Endothelial cell of umbilical vein (primary cell): ENCODE measurements at regions not wholly inside any gene's neighbourhood (a gene's known extent, or its start where the extent isn't known, plus 50 kb on each side); places are given as distances from the start of the nearest gene placed in this dataset.
"Not testable (repeated sequence)": the region's sequence is repeated elsewhere in the genome, so short reads cannot be mapped to it uniquely, and the experiment has no call there.

Experiments
- BruUV-seq: library from RNA; stranded (reverse); fragments of 400-500 nt; replicated peaks from 2 replicates; lab custom pipeline; 2021; lab: Mats Ljungman, UMichigan
- CTCF ChIA-PET: fragments of 300-600, 350-600 bp; sonication (Branson Sonifier 250); formaldehyde crosslinking; loops from one replicate; lab custom pipeline; 2021; ENCODE audit warnings: antibody characterized with exemption, inconsistent platforms; lab: Charles Lee
- POLR2A ChIA-PET: fragments of 300-600, 350-600 bp; sonication (Branson Sonifier 250); formaldehyde crosslinking; loops from one replicate; lab custom pipeline; 2021; ENCODE audit warnings: antibody characterized with exemption, inconsistent platforms; lab: Charles Lee
- DNase-seq: peaks from one replicate; pipeline ENCODE4 v3.0.0-alpha.2; 2011; ENCODE audit warnings: low read depth, low spot score
- FAIRE-seq: peaks from 2 replicates; lab custom pipeline; 2011; peaks lifted over from hg19 to GRCh38; lab: Jason Lieb, UNC
- H2AFZ ChIP-seq: 2 replicates; pipeline ENCODE4 v1.6.0; 2012; ENCODE audit warnings: low read depth, low read length, control low read depth, inconsistent platforms
- H3K27ac ChIP-seq: 2 replicates; pipeline ENCODE4 v1.5.1; 2011; ENCODE audit warnings: low read depth, mild to moderate bottlenecking, control low read depth, low read length, moderate library complexity; ENCODE audit not compliant: insufficient read depth
- H3K27me3 ChIP-seq, 2 experiments: 2 replicates each; pipeline versions ENCODE4 v1.6.0 to v1.6.1; 2011; ENCODE audit warnings: low read length in 2 of 2, mixed read lengths in 1 of 2; ENCODE audit not compliant: control insufficient read depth in 2 of 2, insufficient read depth in 2 of 2
- H3K36me3 ChIP-seq, 2 experiments: 2 replicates in 1 of 2; 3 replicates in 1 of 2; pipeline ENCODE4 v1.5.1; 2011; ENCODE audit warnings: low read length in 2 of 2, mild to moderate bottlenecking in 1 of 2, moderate library complexity in 1 of 2; ENCODE audit not compliant: control insufficient read depth in 2 of 2, insufficient read depth in 2 of 2; ENCODE audit errors: extremely low read depth in 1 of 2
- H3K4me1 ChIP-seq: 3 replicates; pipeline ENCODE4 v1.5.1; 2011; ENCODE audit warnings: mild to moderate bottlenecking, low read length; ENCODE audit not compliant: control insufficient read depth, insufficient read depth; ENCODE audit errors: extremely low read depth
- H3K4me2 ChIP-seq: 2 replicates; pipeline ENCODE4 v1.6.1; 2011; ENCODE audit warnings: low read length, control low read depth, mixed read lengths; ENCODE audit not compliant: insufficient read depth
- H3K4me3 ChIP-seq, 3 experiments: fragments of 200-600 bp in 1 of 3; sonication (generic), shearing (Covaris generic) in 1 of 3; replicated peaks in 1 of 3; 2 replicates each; pipeline ENCODE4 v1.5.1; 2011 to 2016; ENCODE audit warnings: control low read depth in 3 of 3, low read length in 3 of 3, mild to moderate bottlenecking in 2 of 3, inconsistent platforms in 1 of 3, low read depth in 1 of 3, moderate library complexity in 1 of 3; ENCODE audit not compliant: insufficient read depth in 1 of 3
- H3K79me2 ChIP-seq: 2 replicates; pipeline ENCODE4 v1.6.0; 2012; ENCODE audit warnings: low read length, inconsistent platforms; ENCODE audit not compliant: control insufficient read depth, insufficient read depth
- H3K9ac ChIP-seq: replicated peaks from 2 replicates; pipeline ENCODE3; 2011; ENCODE audit warnings: low read length, control low read depth; ENCODE audit not compliant: insufficient read depth; ENCODE audit errors: extremely low read depth
- H3K9me1 ChIP-seq: replicated peaks from 3 replicates; pipeline ENCODE4 v1.6.0; 2011; ENCODE audit warnings: mild to moderate bottlenecking, low read length; ENCODE audit not compliant: control insufficient read depth, insufficient read depth; ENCODE audit errors: extremely low read depth
- H3K9me3 ChIP-seq: replicated peaks from 2 replicates; pipeline ENCODE4 v1.5.1; 2012; ENCODE audit warnings: low read length, inconsistent platforms; ENCODE audit not compliant: control insufficient read depth, insufficient read depth
- H4K20me1 ChIP-seq: replicated peaks from 2 replicates; pipeline ENCODE3; 2011; ENCODE audit warnings: mild to moderate bottlenecking, low read length; ENCODE audit not compliant: control insufficient read depth, insufficient read depth; ENCODE audit errors: extremely low read depth
- EZH2 ChIP-seq: IDR thresholded peaks from 2 replicates; pipeline ENCODE4 v1.6.1; 2012; ENCODE audit warnings: borderline replicate concordance, low read depth, mild to moderate bottlenecking, moderate library complexity, low read length, inconsistent platforms; ENCODE audit not compliant: severe bottlenecking
- FOS ChIP-seq: IDR thresholded peaks from 2 replicates; pipeline ENCODE4 v1.6.1; 2011; ENCODE audit warnings: mild to moderate bottlenecking, low read length, moderate library complexity, borderline replicate concordance; ENCODE audit not compliant: insufficient read depth
- JUN ChIP-seq: IDR thresholded peaks from 2 replicates; pipeline ENCODE4 v1.6.1; 2011; ENCODE audit warnings: borderline replicate concordance, low read depth; ENCODE audit not compliant: insufficient read length, insufficient read depth
- POLR2A ChIP-seq: IDR thresholded peaks from 2 replicates; pipeline ENCODE4 v1.6.1; 2012; ENCODE audit warnings: low read depth, mild to moderate bottlenecking, control low read depth, low read length
- POLR2AphosphoS5 ChIP-seq: IDR thresholded peaks from 2 replicates; pipeline ENCODE4 v1.6.1; 2012; ENCODE audit warnings: low read depth, mild to moderate bottlenecking, control low read depth, low read length, moderate library complexity; ENCODE audit not compliant: insufficient read depth
- dilution Hi-C: fragments of 300-500 bp; cut with MboI; formaldehyde crosslinking; loops from one replicate; pipeline ENCODE4 v1.15.0; 2019; ENCODE audit warnings: low sequenced_read_pairs; ENCODE audit not compliant: extremely low pct_ligation_motif_present
- intact Hi-C: fragments of 100-400 bp; cut with micrococcal nuclease; formaldehyde crosslinking; loops from one replicate; pipeline ENCODE4 v1.10.0; 2022
- TF ChIP-seq, protein P1 (sequence below), 2 donors: IDR thresholded peaks; 1 replicate in 1 of 2; 2 replicates in 1 of 2; pipeline ENCODE4 v1.5.1; 2011; ENCODE audit warnings: low read length in 2 of 2, mild to moderate bottlenecking in 2 of 2, moderate library complexity in 2 of 2, control low read depth in 1 of 2, inconsistent platforms in 1 of 2, low read depth in 1 of 2; ENCODE audit not compliant: insufficient read depth in 1 of 2; ENCODE audit errors: extremely low read depth in 1 of 2

DNA sequence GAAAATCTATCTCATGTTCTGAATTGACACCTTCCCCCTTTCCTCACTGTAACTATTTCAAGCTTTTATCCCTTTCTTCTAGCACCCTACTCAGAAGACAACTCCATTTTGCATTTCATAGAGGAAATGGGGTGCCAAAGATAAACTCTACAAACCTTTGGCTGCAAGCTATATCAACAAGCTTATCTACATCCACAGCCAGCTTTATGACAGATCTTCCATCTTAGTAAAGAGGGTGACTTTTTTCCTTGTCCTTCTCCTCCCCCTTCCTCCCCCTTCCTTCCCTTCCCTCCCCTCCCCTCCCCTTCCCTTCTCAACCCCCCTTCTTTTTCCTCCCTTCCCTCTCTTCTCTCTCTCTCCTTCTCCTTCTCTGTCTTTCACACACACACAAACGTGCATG is 58.0 kb upstream of the OLIG3 start:
- no peaks in the 10 kb centered on the region for H3K4me1 ChIP-seq
- H3K9me1 ChIP-seq = no peaks in the 10 kb centered on the region
- no peak for FAIRE-seq
- dilution Hi-C loops = no loop called here
- H3K36me3 ChIP-seq = no peaks in the 10 kb centered on the region
- no peak overlapping the region for H2AFZ ChIP-seq
- BruUV-seq = no TSS peak
- no peak overlapping the region for H3K4me2 ChIP-seq
- no peaks in the 10 kb centered on the region for H4K20me1 ChIP-seq
- no peak overlapping the region for H3K27ac ChIP-seq
- no peaks in the 10 kb centered on the region for H3K9me3 ChIP-seq
- no peaks in the 10 kb centered on the region for H3K79me2 ChIP-seq
- intact Hi-C loops = no loop called here
- TF ChIP-seq EZH2 (no peak), POLR2AphosphoS5 (no peak), JUN (no peak), FOS (no peak)
- POLR2A ChIA-PET = no interaction called here
- H3K9ac ChIP-seq = no peak overlapping the region
- no peak overlapping the region for H3K4me3 ChIP-seq
- no peak for DNase-seq
- CTCF ChIA-PET = interaction anchor here (0.7 to 1.2 kb wide), 2 partner anchors 18 to 236 kb away, joined by 4 read pairs; no protein-coding TSS in a partner anchor
- H3K27me3 ChIP-seq = no peaks in the 10 kb centered on the region

DNA sequence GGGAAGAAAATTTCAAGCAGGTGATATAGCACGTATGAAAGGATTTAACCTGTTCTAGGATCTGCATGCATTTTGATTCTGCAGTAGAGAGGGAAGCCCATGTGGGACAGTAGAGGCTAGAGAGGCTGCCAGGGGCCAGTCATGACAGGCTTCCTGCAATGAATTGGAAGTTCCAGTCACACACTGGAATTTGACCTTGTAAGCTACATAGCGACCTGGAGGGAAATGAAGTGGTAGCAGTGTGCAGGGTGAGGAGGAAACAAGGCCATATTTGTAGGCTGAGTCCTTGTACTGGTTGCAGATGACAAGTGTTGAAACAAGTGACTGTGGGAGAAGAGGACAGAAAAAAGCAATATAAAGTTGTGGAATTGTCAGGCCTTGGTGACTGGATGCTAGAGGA is 58.6 kb upstream of the OLIG3 start:
- H3K4me2 ChIP-seq = no peak overlapping the region
- dilution Hi-C loops = no loop called here
- no peaks in the 10 kb centered on the region for H3K27me3 ChIP-seq
- no peak overlapping the region for H2AFZ ChIP-seq
- no peaks in the 10 kb centered on the region for H3K79me2 ChIP-seq
- BruUV-seq = no TSS peak
- no peaks in the 10 kb centered on the region for H3K9me3 ChIP-seq
- no peaks in the 10 kb centered on the region for H4K20me1 ChIP-seq
- H3K4me1 ChIP-seq = no peaks in the 10 kb centered on the region
- CTCF ChIA-PET = interaction anchor here (1.2 kb wide), 1 partner anchor 18 kb away, joined by 4 read pairs; no protein-coding TSS in a partner anchor
- no peak overlapping the region for H3K9ac ChIP-seq
- H3K9me1 ChIP-seq = no peaks in the 10 kb centered on the region
- POLR2A ChIA-PET = no interaction called here
- H3K4me3 ChIP-seq = no peak overlapping the region
- no peak for DNase-seq
- no peaks in the 10 kb centered on the region for H3K36me3 ChIP-seq
- H3K27ac ChIP-seq = no peak overlapping the region
- FAIRE-seq = no peak
- intact Hi-C loops = no loop called here
- no peak for TF ChIP-seq POLR2A
- TF ChIP-seq, protein P1, sequence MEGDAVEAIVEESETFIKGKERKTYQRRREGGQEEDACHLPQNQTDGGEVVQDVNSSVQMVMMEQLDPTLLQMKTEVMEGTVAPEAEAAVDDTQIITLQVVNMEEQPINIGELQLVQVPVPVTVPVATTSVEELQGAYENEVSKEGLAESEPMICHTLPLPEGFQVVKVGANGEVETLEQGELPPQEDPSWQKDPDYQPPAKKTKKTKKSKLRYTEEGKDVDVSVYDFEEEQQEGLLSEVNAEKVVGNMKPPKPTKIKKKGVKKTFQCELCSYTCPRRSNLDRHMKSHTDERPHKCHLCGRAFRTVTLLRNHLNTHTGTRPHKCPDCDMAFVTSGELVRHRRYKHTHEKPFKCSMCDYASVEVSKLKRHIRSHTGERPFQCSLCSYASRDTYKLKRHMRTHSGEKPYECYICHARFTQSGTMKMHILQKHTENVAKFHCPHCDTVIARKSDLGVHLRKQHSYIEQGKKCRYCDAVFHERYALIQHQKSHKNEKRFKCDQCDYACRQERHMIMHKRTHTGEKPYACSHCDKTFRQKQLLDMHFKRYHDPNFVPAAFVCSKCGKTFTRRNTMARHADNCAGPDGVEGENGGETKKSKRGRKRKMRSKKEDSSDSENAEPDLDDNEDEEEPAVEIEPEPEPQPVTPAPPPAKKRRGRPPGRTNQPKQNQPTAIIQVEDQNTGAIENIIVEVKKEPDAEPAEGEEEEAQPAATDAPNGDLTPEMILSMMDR (IDR thresholded peaks at IDR 0.05; ENCODE audit: extremely low read depth in 1 of 2, insufficient read depth in 1 of 2, low read depth in 1 of 2, low read length in 2 of 2) = no peak

DNA sequence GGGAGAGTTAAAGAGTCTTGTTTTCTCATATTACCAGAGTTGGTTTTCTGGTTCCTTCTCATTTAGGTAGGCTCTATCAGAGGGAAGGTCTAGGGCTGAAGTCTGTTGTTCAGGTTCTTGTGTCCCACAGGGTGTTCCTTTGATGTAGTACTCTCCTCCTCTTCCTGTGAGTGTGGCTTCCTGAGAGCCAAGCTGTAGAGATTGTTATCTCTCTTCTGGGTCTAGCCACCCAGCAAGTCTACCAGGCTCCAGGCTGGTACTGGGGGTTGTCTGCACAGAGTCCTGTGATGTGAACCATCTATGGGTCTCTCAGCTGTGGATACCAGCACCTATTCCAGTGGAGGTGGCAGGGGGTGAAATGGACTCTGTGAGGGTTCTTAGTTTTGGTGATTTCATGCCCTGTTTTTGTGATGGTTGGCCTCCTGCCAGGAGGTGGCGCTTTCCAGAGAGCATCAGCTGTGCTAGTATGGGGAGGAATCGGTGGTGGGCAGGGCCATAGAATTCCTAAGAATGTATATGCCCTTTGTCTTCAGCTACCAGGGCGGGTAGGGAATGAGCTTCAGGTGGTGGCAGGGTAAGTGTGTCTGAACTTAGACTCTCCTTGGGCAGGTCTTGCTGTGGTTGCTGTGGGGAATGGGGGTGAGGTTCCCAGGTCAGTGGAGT is 65.5 kb upstream of the OLIG3 start:
- H3K9ac ChIP-seq, H3K27me3 ChIP-seq, intact Hi-C loops, H2AFZ ChIP-seq, H3K4me2 ChIP-seq, FAIRE-seq, H3K4me3 ChIP-seq, H4K20me1 ChIP-seq, H3K4me1 ChIP-seq, H3K9me1 ChIP-seq, H3K36me3 ChIP-seq, H3K79me2 ChIP-seq, dilution Hi-C loops, POLR2A ChIA-PET, H3K27ac ChIP-seq, H3K9me3 ChIP-seq, BruUV-seq, DNase-seq: not testable (repeated sequence)
- CTCF ChIA-PET = interaction anchor here (1.5 kb wide), 1 partner anchor 13 kb away, joined by 3 read pairs; no protein-coding TSS in a partner anchor
